Neural cell (in vitro differentiated cells): ENCODE measurements at regions not wholly inside any gene's neighbourhood (a gene's known extent, or its start where the extent isn't known, plus 50 kb on each side); places are given as distances from the start of the nearest gene placed in this dataset.

ENCODE experiments used
- EZH2 ChIP-seq: fragments of 200-600, 300-800 bp; shearing (Covaris generic), sonication (generic); IDR thresholded peaks from 2 replicates; pipeline ENCODE4 v1.6.1; 2014; ENCODE audit warnings: antibody characterized with exemption, low read length, borderline replicate concordance, mild to moderate bottlenecking; ENCODE audit not compliant: insufficient read depth, poor library complexity, severe bottlenecking
- RAD21 ChIP-seq: fragments of 450-650 bp; conservative IDR thresholded peaks from 2 replicates; pipeline ENCODE4 v1.6.1; 2014; ENCODE audit warnings: antibody characterized with exemption, mild to moderate bottlenecking, moderate library complexity
- REST ChIP-seq: IDR thresholded peaks from 2 replicates; pipeline ENCODE4 v1.6.1; 2012; ENCODE audit warnings: borderline replicate concordance
- TF ChIP-seq, protein P1 (sequence below): fragments of 450-650 bp; IDR thresholded peaks from 2 replicates; pipeline ENCODE4 v1.5.1; 2014; ENCODE audit warnings: antibody characterized with exemption, mild to moderate bottlenecking, moderate library complexity; ENCODE audit not compliant: poor library complexity, severe bottlenecking

GRCh38 chr13:44302233-44302632, 71.4 kb upstream of the SERP2 start:
- TF ChIP-seq, protein P1, sequence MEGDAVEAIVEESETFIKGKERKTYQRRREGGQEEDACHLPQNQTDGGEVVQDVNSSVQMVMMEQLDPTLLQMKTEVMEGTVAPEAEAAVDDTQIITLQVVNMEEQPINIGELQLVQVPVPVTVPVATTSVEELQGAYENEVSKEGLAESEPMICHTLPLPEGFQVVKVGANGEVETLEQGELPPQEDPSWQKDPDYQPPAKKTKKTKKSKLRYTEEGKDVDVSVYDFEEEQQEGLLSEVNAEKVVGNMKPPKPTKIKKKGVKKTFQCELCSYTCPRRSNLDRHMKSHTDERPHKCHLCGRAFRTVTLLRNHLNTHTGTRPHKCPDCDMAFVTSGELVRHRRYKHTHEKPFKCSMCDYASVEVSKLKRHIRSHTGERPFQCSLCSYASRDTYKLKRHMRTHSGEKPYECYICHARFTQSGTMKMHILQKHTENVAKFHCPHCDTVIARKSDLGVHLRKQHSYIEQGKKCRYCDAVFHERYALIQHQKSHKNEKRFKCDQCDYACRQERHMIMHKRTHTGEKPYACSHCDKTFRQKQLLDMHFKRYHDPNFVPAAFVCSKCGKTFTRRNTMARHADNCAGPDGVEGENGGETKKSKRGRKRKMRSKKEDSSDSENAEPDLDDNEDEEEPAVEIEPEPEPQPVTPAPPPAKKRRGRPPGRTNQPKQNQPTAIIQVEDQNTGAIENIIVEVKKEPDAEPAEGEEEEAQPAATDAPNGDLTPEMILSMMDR: no peak
- no peak for TF ChIP-seq EZH2
- no peak for TF ChIP-seq REST
- TF ChIP-seq RAD21: no peak
